SH-SY5Y (cell line): ENCODE measurements at regions not wholly inside any gene's neighbourhood (a gene's known extent, or its start where the extent isn't known, plus 50 kb on each side); places are given as distances from the start of the nearest gene placed in this dataset.

Experiments
- GATA2 ChIP-seq: IDR thresholded peaks from 2 replicates; pipeline ENCODE4 v1.6.1; 2011; ENCODE audit warnings: mild to moderate bottlenecking, low read depth, low read length
- GATA3 ChIP-seq: IDR thresholded peaks from 2 replicates; pipeline ENCODE4 v1.6.1; 2011; ENCODE audit warnings: low read depth, mild to moderate bottlenecking, low read length, moderate library complexity

DNA sequence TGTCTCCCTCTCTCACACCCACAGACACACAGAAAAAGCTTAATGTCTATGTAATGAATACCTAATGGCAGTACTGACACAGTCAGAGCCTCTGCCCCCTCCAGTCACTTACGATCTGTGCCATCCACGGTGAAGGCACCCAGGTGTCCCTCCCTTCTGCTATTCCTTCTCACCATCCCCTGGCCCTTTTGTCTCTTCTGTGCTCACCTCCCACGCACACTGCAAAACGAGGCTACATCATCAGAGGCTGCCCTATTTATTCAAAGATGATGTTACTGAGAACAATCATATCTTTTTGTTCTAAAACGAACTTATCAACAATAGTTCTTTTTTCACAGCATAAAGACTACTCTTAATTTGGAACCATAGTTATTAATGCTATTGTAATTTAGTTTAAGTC is 246.9 kb upstream of the MKLN1 start:
- TF ChIP-seq GATA2 = no peak
- no peak for TF ChIP-seq GATA3
